ENCODE measurements at regions not wholly inside any gene's neighbourhood (a gene's known extent, or its start where the extent isn't known, plus 50 kb on each side); places are given as distances from the start of the nearest gene placed in this dataset.

- in situ Hi-C loops (cut with HindIII; ENCODE audit: extremely low pct_ligation_motif_present, low pct_unique_long_range_greater_than_20kb) = no loop called here
Measured at GRCh38 chr11:69572233-69572860, 68.6 kb upstream of the CCND1 start.

GRCh38 chr11:69572861-69573260 is 68.1 kb upstream of the CCND1 start:
- BruUV-seq (replicated peaks) = no TSS peak
- Histone ChIP-seq H3K4me1 (ENCODE audit: insufficient read depth, low read length) (peaks cover 61% of the 10 kb centered on the region), H2AFZ (ENCODE audit: low read length) (no peak overlapping the region), H3K27me3 (ENCODE audit: control insufficient read depth in 1 of 2, insufficient read depth in 2 of 2, low read length in 2 of 2) (peaks cover 6 to 32% of the 10 kb centered on the region in 2 experiments; a peak in 4 of 5 replicates), H3K9me3 (ENCODE audit: low read length) (no peaks in the 10 kb centered on the region), H3K9ac (ENCODE audit: insufficient read depth, low read depth, low read length) (no peak overlapping the region), H3K36me3 (replicated peaks in 1 of 2; ENCODE audit: control insufficient read depth in 1 of 2, insufficient read depth in 2 of 2, low read length in 2 of 2) (no peaks in the 10 kb centered on the region), H3K4me2 (ENCODE audit: low read depth, low read length) (no peak overlapping the region), H3K79me2 (ENCODE audit: insufficient read depth, low read length) (no peaks in the 10 kb centered on the region), H3K4me3 (replicated peaks in 1 of 3; ENCODE audit: insufficient read depth in 1 of 3, low read depth in 2 of 3, low read length in 3 of 3) (no peak overlapping the region), H3K27ac (ENCODE audit: extremely low read length, insufficient read depth, low read length) (no peak overlapping the region), H4K20me1 (ENCODE audit: insufficient read depth, low read length) (no peaks in the 10 kb centered on the region)
- DNase-seq (ENCODE audit: low spot score) (no peak), ATAC-seq (no peak), FAIRE-seq (no peak)
- intact Hi-C loops (cut with micrococcal nuclease; ENCODE audit: unreplicated experiment) (no loop called here), in situ Hi-C loops (cut with HindIII; ENCODE audit: extremely low pct_ligation_motif_present, low pct_unique_long_range_greater_than_20kb) (no loop called here)
- CTCF ChIA-PET (ENCODE audit: low intra/inter-chr PET ratio, low total read pairs) = no interaction called here
- WGBS (ENCODE audit: low lambda C conversion rate) = 31% methylated on average over 4 of the region's 5 CpGs
- POLR2A ChIA-PET = no interaction called here
- TF ChIP-seq ATF3 (CRISPR knock-in tag; IDR thresholded peaks at IDR 0.05) (no peak), THAP11 (CRISPR knock-in tag; IDR thresholded peaks at IDR 0.05) (no peak), GZF1 (CRISPR knock-in tag; IDR thresholded peaks at IDR 0.05) (no peak), HNRNPK (IDR thresholded peaks at IDR 0.05; ENCODE audit: low read depth, low read length, poor library complexity, severe bottlenecking) (no peak), NBN (conservative IDR thresholded peaks at IDR 0.05) (no peak), ZFP36 (IDR thresholded peaks at IDR 0.05; ENCODE audit: borderline replicate concordance, low read depth, low read length, partially characterized antibody) (no peak), CSRNP2 (CRISPR knock-in tag; conservative IDR thresholded peaks at IDR 0.05; ENCODE audit: low read depth) (no peak), KLF9 (CRISPR knock-in tag; IDR thresholded peaks at IDR 0.05; ENCODE audit: low read depth) (no peak), BRCA1 (CRISPR knock-in tag; IDR thresholded peaks at IDR 0.05) (no peak), ZNF468 (CRISPR knock-in tag; IDR thresholded peaks at IDR 0.05) (no peak), ZNF124 (CRISPR knock-in tag; IDR thresholded peaks at IDR 0.05) (no peak), ZNF720 (CRISPR knock-in tag; IDR thresholded peaks at IDR 0.05) (no peak), FOXJ3 (CRISPR knock-in tag; IDR thresholded peaks at IDR 0.05; ENCODE audit: borderline replicate concordance) (no peak)

More at GRCh38 chr11:69572233-69572860, 68.6 kb upstream of the CCND1 start:
- no peak overlapping the region for H3K27ac ChIP-seq (ENCODE audit: extremely low read length, insufficient read depth, low read length)
- H3K4me1 ChIP-seq (ENCODE audit: insufficient read depth, low read length) = peaks cover 66% of the 10 kb centered on the region
- no peak overlapping the region for H3K4me3 ChIP-seq (replicated peaks in 1 of 3; ENCODE audit: insufficient read depth in 1 of 3, low read depth in 2 of 3, low read length in 3 of 3)
- no TSS peak for BruUV-seq (replicated peaks)
- no peaks in the 10 kb centered on the region for H3K9me3 ChIP-seq (ENCODE audit: low read length)
- H3K4me2 ChIP-seq (ENCODE audit: low read depth, low read length) = no peak overlapping the region
- H3K9ac ChIP-seq (ENCODE audit: insufficient read depth, low read depth, low read length) = no peak overlapping the region
- TF ChIP-seq MTF2 (CRISPR knock-in tag; IDR thresholded peaks at IDR 0.05; ENCODE audit: borderline replicate concordance) (no peak), MNT (IDR thresholded peaks at IDR 0.05) (peak; percentile 75), ZNF296 (CRISPR knock-in tag; conservative IDR thresholded peaks at IDR 0.05) (no peak), SP5 (CRISPR knock-in tag; IDR thresholded peaks at IDR 0.05; ENCODE audit: borderline replicate concordance, low read depth) (no peak)
- no peaks in the 10 kb centered on the region for H3K79me2 ChIP-seq (ENCODE audit: insufficient read depth, low read length)
- H3K36me3 ChIP-seq (replicated peaks in 1 of 2; ENCODE audit: control insufficient read depth in 1 of 2, insufficient read depth in 2 of 2, low read length in 2 of 2) = no peaks in the 10 kb centered on the region
- peaks cover 6 to 30% of the 10 kb centered on the region in 2 experiments; a peak in 4 of 5 replicates for H3K27me3 ChIP-seq (ENCODE audit: control insufficient read depth in 1 of 2, insufficient read depth in 2 of 2, low read length in 2 of 2)
- ChIA-PET POLR2A (no interaction called here), CTCF (ENCODE audit: low intra/inter-chr PET ratio, low total read pairs) (no interaction called here)
- no peak overlapping the region for H2AFZ ChIP-seq (ENCODE audit: low read length)
- intact Hi-C loops (cut with micrococcal nuclease; ENCODE audit: unreplicated experiment) = no loop called here
- 72% methylated on average over 6 of the region's 11 CpGs for WGBS (ENCODE audit: low lambda C conversion rate)
- H4K20me1 ChIP-seq (ENCODE audit: insufficient read depth, low read length) = no peaks in the 10 kb centered on the region
- ATAC-seq (no peak), DNase-seq (ENCODE audit: low spot score) (no peak), FAIRE-seq (no peak)
